ENCODE measurements at regions not wholly inside any gene's neighbourhood (a gene's known extent, or its start where the extent isn't known, plus 50 kb on each side); places are given as distances from the start of the nearest gene placed in this dataset.

DNA sequence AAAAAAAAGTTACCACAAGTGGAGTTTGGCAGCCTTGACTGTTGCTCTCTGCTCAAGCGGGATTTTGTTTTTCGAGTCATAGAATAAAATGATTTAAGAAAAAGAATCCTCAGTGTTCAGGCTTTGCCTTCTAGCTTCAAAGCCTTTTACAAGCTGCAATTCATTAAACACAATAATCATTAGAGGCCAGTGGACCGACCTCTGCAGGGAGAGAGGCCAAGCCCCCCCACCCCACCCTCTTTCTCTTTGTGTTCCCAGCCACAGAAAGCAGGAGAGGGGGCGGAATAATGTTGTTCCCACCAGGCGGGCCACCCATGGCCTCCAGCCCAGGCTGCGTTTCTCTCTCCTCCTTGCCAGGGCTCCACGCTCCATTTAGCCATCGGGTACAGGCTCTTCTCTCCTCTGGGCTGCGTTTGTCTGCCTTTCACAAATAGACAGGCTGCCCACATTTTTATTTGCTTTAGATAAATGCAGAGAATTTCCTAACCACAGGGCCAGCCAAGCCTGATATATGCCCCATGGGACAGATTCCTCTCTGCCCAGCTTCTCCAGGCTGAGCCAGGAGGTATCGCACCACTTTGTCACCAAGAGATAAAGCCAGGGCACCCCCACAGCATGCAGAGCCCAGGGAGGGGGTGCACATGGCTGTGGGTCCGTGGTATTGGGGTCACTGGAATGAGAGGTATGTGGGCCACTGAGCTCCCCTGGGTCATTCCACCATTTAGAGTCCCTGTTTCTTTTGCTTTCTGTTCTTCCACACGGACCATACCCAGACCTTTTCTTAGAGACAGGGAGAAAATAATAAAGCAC lies 318.8 kb downstream of the PIK3R1 start:
- peak; percentile 23 to 68 (median 42) for DNase-seq

DNA sequence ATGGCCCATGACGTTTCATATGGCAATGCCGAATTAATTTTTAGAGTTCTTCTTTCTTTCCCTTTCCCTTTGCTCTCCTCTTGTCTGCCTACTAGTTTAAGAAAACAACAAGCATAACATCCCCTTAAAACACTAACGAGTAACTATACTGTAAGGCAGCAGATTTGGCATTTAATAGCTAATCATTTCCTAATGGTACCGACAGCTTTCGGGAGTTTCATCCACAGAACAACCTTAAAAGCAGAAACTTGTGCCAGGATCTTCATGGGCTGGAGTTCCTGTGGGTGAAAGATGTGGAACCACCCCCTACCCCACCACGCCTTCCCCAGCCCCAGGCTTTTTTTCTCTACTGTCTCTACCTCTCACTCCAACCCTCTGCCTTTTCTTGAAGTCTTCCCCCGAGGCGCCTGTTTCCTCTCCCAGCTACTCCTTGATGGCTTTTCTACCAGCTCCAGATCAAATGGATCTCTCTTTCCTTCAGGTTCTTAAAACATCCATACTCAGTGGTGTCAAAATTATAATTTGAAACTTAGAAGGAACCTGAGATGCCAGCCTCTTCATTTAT lies 319.5 kb downstream of the PIK3R1 start:
- DNase-seq: no peak

- no peak for DNase-seq
Observed at GRCh38 chr5:68538814-68539420, 323.4 kb downstream of the PIK3R1 start.

GRCh38 chr5:68540798-68541590 lies 325.4 kb downstream of the PIK3R1 start:
- DNase-seq: no peak

GRCh38 chr5:68542207-68542606 lies 326.7 kb downstream of the PIK3R1 start:
- DNase-seq: no peak

- DNase-seq: no peak
Observed at GRCh38 chr5:68543212-68543611, 327.7 kb downstream of the PIK3R1 start.

GRCh38 chr5:68544091-68544647 lies 328.6 kb downstream of the PIK3R1 start:
- no peak for DNase-seq

GRCh38 chr5:68544648-68545552 lies 329.3 kb downstream of the PIK3R1 start:
- peak in 1 of 3 donors; percentile 45 for DNase-seq

DNA sequence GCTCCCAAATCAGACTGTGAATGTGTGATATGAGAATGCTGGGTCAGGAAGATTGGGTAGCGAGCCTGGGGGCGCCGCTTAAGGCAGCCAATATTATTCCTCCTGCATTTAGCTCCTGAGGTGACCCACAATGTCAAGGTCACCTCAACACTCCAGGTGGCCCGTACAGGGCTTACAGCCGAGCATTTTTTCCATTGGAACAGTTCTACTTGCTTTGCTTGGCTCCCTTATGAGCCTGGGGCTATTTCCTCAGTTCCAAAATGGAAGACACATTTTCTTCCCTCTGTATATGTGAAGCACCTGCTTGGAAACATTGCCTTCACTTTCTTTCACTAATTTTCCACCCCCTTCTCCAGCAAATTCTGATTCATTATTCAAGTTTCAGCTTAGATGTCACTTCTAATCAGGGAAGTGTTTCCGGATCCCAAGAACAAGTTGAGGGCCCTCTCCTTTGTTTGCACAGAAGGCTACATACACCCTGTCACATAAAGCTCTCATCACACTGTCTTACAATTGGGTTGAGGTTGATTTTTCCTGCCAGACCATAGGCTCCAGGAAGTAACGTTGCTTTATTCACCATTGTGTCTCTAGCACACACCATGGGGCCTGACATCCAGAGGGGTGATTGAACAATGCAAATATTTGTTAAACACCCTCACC lies 330.2 kb downstream of the PIK3R1 start:
- DNase-seq: no peak

DNA sequence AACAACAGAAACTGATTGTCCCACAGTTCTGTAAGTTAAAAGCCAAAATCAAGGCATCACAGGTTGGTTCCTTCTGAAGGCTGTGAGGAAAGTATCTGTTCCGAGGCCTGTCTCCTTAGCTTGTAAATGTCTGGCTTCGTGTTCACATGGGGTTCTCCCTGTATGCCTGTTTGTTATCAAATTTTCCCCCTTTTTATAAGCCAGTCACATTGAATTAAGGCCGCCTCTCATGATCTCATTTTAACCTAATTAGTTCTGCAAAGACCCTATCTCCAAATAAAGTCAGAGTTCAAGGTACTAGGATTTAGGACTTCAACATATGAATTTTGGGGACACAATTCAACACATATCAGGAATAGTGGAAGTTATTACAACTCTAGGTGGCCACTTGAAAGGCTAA lies 331.5 kb downstream of the PIK3R1 start:
- no peak for DNase-seq

- no peak for DNase-seq
Observed at GRCh38 chr5:68547622-68548021, 332.1 kb downstream of the PIK3R1 start.

DNA sequence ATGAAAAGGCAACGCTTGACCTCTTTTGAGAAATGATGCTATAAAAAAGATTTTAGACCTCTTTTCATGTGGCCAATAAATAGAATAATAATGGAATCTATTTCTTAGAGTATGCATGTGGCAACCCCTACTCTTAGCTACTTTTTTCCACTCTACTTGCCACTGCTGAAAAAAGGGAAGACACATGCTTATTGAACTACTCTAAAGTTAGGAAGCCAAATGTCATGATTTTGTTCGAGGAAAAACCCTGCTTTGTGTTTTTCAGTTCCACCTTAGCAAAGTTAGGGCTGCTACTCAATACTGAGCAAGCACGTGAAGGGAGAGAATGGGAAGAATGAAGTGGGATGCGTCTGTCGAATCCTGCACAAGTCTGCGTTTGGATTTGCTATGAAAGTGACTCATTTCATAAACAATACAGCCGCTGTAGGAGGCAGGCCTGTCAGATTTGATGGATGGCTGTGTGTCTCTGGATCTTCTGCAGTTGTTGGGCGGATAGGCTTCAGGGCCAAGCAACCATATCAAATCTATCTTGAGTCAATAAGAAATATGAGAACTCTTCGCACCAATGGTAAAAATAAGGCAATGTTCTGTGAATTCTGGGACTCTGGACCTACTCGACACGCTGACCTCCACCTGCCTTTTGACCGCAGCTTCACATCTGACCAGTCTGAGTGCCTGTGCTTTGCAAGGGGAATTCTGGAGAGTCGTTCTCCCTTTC lies 333.6 kb downstream of the PIK3R1 start:
- DNase-seq: peak in 1 of 3 donors; percentile 75

DNA sequence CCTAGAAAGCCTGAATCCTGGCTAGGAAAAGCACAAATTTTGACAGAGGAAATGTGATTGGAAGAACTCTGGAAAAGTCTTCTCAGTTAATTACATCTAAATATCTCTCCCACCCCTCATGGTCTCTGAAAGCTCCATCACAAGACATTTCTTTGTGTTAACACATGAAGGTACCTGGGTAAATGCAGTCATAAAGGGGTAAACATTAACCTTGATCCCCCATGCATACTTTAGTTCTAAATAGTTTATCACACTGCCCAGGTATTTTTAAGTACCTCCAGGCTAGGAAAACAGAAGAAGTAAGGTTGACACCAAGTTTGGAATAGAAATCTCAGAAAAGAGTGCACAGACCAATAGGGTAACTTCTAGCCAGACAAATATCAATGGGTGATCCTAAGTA lies 334.5 kb downstream of the PIK3R1 start:
- no peak for DNase-seq

- no peak for DNase-seq
Observed at GRCh38 chr5:68551436-68551835, 335.9 kb downstream of the PIK3R1 start.

GRCh38 chr5:68554571-68555279 lies 339.2 kb downstream of the PIK3R1 start:
- DNase-seq: peak in 1 of 3 donors; percentile 54

DNA sequence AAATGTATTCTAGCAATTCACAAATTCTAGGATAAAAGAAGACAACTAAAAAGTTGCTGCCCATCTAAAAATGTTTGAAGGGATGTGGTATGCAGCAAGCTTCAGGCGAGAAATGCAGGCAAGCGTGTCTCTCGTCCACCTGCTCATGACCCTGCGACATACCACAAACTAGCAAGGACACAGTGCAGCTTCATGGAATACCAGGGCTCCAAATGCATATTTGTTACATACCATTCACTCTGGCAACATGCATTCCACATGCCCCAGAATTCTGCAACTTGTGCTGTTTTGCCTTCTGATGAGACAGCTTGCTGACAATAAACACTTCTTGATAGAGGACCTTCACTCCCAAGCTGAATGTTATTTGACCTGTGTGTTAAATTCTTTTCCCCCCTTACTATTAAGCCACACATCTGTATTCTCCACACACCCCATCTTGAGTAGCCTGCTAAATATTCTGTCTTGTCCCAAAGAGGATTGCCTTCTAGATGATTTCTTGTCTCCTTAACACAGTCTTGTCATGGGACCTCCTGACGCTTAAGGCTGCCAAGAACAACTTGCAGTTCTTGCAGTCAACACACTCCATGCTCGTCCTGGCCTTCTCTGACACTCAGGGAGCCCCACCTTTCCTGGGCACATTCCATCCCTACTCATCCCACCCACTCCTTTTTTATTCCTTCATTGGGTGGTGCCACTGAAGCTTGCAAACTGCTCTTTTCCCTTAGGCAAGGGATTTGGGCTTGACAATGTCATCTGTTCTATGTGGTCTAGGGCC lies 340.5 kb downstream of the PIK3R1 start:
- peak in 1 of 3 donors; percentile 57 for DNase-seq

DNA sequence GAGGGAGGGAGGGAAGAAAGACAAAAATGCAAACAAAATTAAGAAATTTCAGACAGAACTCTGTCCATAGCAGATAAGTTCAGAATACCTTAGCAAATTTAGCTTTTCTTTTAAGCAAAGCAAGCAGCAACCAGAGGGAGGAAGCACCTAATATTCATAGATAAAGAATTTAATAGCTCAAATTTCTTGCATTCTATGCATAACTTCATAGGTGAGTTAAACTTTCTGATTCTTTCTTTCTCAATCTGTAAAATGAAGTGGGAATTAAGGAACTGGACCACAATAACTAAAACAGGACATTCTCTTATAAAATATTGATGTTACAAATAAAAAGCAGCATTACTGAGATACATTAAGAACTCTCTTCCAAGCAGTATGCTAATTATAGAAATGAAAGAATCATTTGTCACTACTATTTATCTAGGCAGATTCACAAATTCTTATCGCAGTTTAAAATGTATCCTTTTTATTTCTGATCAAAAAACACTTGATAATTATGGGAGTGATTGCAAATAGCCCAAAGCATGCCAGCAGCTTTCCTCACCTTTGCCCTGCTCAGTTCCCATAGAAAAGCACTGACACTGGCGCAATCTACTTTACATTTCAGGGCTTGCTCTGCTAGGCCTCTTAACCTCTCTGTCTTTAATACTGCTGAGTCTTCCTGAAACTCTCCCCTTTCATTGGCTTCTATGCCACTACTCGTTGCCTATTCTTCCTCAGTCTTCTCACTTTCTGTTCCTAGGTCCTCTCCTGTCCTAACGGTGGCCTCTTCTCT lies 341.8 kb downstream of the PIK3R1 start:
- peak in 1 of 3 donors; percentile 28 for DNase-seq

Data from muscle of back (tissue), 3 donors.